Cardiac septum (tissue), 1 donor: ENCODE measurements at regions not wholly inside any gene's neighbourhood (a gene's known extent, or its start where the extent isn't known, plus 50 kb on each side); places are given as distances from the start of the nearest gene placed in this dataset.

ENCODE experiments used
- DNase-seq: peaks from one replicate; pipeline ENCODE4 v3.0.0-alpha.2; 2020; ENCODE audit warnings: low spot score
- intact Hi-C: fragments of 100-400 bp; cut with DNase I; formaldehyde crosslinking; loops from one replicate; pipeline ENCODE4 v1.14.0; 2022
- donor health status: DM: no; HTN: no; CAD: no.

GRCh38 chr7:106405697-106406141 is 120.9 kb upstream of the NAMPT start:
- intact Hi-C loops, result no loop called here
- no peak for DNase-seq

- no peak for DNase-seq
- intact Hi-C loops, result no loop called here
Measured at GRCh38 chr7:106402898-106403297, 118.1 kb upstream of the NAMPT start.

- intact Hi-C loops, result no loop called here
- no peak for DNase-seq
Measured at GRCh38 chr7:106400923-106401322, 116.1 kb upstream of the NAMPT start.

GRCh38 chr7:106398786-106399185 is 114.0 kb upstream of the NAMPT start:
- no peak for DNase-seq
- intact Hi-C loops, result no loop called here

GRCh38 chr7:106397994-106398393 is 113.2 kb upstream of the NAMPT start:
- intact Hi-C loops, result no loop called here
- DNase-seq, result no peak

GRCh38 chr7:106394526-106394925 is 109.7 kb upstream of the NAMPT start:
- no peak for DNase-seq
- intact Hi-C loops, result no loop called here

- intact Hi-C loops, result no loop called here
- no peak for DNase-seq
Measured at GRCh38 chr7:106393564-106394251, 108.9 kb upstream of the NAMPT start.

- no peak for DNase-seq
- intact Hi-C loops, result no loop called here
Measured at GRCh38 chr7:106392590-106392989, 107.8 kb upstream of the NAMPT start.

GRCh38 chr7:106392144-106392543 is 107.4 kb upstream of the NAMPT start:
- intact Hi-C loops, result no loop called here
- DNase-seq, result no peak

- no peak for DNase-seq
- intact Hi-C loops, result no loop called here
Measured at GRCh38 chr7:106386958-106387357, 102.2 kb upstream of the NAMPT start.

- intact Hi-C loops, result no loop called here
- DNase-seq, result no peak
Measured at GRCh38 chr7:106384373-106384772, 99.6 kb upstream of the NAMPT start.

- intact Hi-C loops, result no loop called here
- no peak for DNase-seq
Measured at GRCh38 chr7:106382929-106383328, 98.1 kb upstream of the NAMPT start.

GRCh38 chr7:106382129-106382528 is 97.3 kb upstream of the NAMPT start:
- DNase-seq, result no peak
- intact Hi-C loops, result no loop called here

- DNase-seq, result no peak
- intact Hi-C loops, result no loop called here
Measured at GRCh38 chr7:106381252-106381651, 96.5 kb upstream of the NAMPT start.

- no peak for DNase-seq
- intact Hi-C loops, result no loop called here
Measured at GRCh38 chr7:106377847-106378361, 93.1 kb upstream of the NAMPT start.

- intact Hi-C loops, result no loop called here
Measured at GRCh38 chr7:106376026-106376799, 91.4 kb upstream of the NAMPT start.

GRCh38 chr7:106375499-106375898 is 90.7 kb upstream of the NAMPT start:
- intact Hi-C loops, result no loop called here

More at GRCh38 chr7:106376026-106376799, 91.4 kb upstream of the NAMPT start:
- DNase-seq, result no peak

GRCh38 chr7:106374437-106374836 is 89.7 kb upstream of the NAMPT start:
- intact Hi-C loops, result no loop called here
- no peak for DNase-seq

More at GRCh38 chr7:106375499-106375898, 90.7 kb upstream of the NAMPT start:
- DNase-seq, result no peak

- intact Hi-C loops, result no loop called here
- no peak for DNase-seq
Measured at GRCh38 chr7:106372595-106373318, 88.0 kb upstream of the NAMPT start.

GRCh38 chr7:106372126-106372525 is 87.3 kb upstream of the NAMPT start:
- DNase-seq, result no peak
- intact Hi-C loops, result no loop called here
